RWPE2 (cell line): ENCODE measurements at regions not wholly inside any gene's neighbourhood (a gene's known extent, or its start where the extent isn't known, plus 50 kb on each side); places are given as distances from the start of the nearest gene placed in this dataset.

ENCODE experiments used
- ATAC-seq: fragments of 200-7000 bp; cut with Tn5 transposase; 3 replicates; pipeline ENCODE4 v1.9.1; 2021; ENCODE audit warnings: low read depth
- DNase-seq: peaks from one replicate; pipeline ENCODE4 v3.0.0-alpha.2; 2020; ENCODE audit warnings: low spot score
- H3K27ac ChIP-seq: fragments of 450-650 bp; 2 replicates; pipeline ENCODE4 v1.5.1; 2017; ENCODE audit warnings: mild to moderate bottlenecking; ENCODE audit not compliant: poor library complexity, severe bottlenecking
- H3K27me3 ChIP-seq: fragments of 250-450 bp; sonication (Bioruptor Pico); 2 replicates; pipeline ENCODE4 v1.5.1; 2021; ENCODE audit warnings: mild to moderate bottlenecking, moderate library complexity; ENCODE audit not compliant: insufficient read depth, poor library complexity, severe bottlenecking
- H3K36me3 ChIP-seq: fragments of 250-450 bp; sonication (Bioruptor Pico); 2 replicates; pipeline ENCODE4 v1.5.1; 2020; ENCODE audit warnings: low read depth, mild to moderate bottlenecking, moderate library complexity
- H3K4me1 ChIP-seq: fragments of 250-450 bp; sonication (Bioruptor Pico); 2 replicates; pipeline ENCODE4 v1.5.1; 2021; ENCODE audit warnings: mild to moderate bottlenecking, moderate library complexity; ENCODE audit not compliant: insufficient read depth, poor library complexity, severe bottlenecking
- H3K4me3 ChIP-seq: fragments of 250-450 bp; sonication (Bioruptor Pico); 2 replicates; pipeline ENCODE4 v1.5.1; 2021; ENCODE audit warnings: mild to moderate bottlenecking, moderate library complexity; ENCODE audit not compliant: severe bottlenecking
- H3K9me3 ChIP-seq: fragments of 250-450 bp; sonication (Bioruptor Pico); 2 replicates; pipeline ENCODE4 v1.5.1; 2021; ENCODE audit warnings: mild to moderate bottlenecking, moderate library complexity; ENCODE audit not compliant: severe bottlenecking
- CTCF ChIP-seq: fragments of 450-650 bp; IDR thresholded peaks from one replicate; pipeline ENCODE4 v1.5.1; 2017; ENCODE audit warnings: mild to moderate bottlenecking, moderate library complexity; ENCODE audit not compliant: poor library complexity, severe bottlenecking

- H3K9me3 ChIP-seq, result no peaks in the 10 kb centered on the region
- no peak overlapping the region for H3K27ac ChIP-seq
- no peak for DNase-seq
- H3K27me3 ChIP-seq, result no peaks in the 10 kb centered on the region
- ATAC-seq, result no peak
- TF ChIP-seq CTCF, result no peak
- H3K4me3 ChIP-seq, result no peak overlapping the region
- H3K36me3 ChIP-seq, result no peaks in the 10 kb centered on the region
- peaks cover 24% of the 10 kb centered on the region for H3K4me1 ChIP-seq
These were observed 193.5 kb downstream of the SIM1 start for GRCh38 chr6:100271202-100271601.

DNA sequence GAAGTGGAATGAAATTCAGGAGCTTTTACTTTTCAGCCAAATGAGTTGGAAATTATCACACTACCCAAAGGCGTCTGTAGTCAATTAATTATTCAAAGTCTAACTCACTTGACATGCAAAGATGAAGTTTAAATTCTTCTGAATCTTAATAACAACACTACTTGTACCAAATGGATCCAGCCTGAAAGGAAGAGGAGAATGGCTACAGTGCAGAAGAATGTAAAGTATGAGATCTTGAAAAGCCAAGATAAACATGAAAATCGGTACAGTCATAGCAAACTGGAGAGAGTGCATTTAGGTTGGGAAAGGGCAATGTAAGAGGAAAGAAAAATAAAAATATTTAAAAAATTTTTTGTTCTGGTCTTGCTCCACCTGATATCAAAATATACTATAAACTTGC lies 195.5 kb downstream of the SIM1 start:
- Histone ChIP-seq H3K4me3 (no peak overlapping the region), H3K9me3 (no peaks in the 10 kb centered on the region), H3K27me3 (no peaks in the 10 kb centered on the region), H3K36me3 (no peaks in the 10 kb centered on the region), H3K27ac (peak overlapping the region; percentile 39), H3K4me1 (peaks cover 20% of the 10 kb centered on the region)
- TF ChIP-seq CTCF, result no peak
- ATAC-seq, result peak; percentile 93
- DNase-seq, result no peak

DNA sequence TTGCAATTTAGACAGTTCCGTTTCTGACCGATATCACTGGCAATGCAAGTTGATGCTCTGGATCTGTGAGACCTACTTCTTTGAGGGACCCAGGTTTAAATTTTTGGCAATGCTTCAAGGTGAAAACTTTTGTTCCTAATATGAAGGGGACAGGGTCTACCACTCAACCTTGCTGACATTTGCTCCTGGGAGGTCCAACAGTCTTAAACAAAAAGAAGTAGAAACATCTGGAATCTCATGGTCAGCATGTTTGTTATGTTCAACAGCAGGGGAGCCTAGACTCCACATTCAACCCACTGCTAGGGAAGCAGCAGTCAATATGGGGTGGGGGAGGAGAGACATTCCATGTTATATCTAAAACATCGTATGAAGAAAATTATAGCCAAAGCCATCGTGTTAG lies 196.4 kb downstream of the SIM1 start:
- Histone ChIP-seq H3K27me3 (no peaks in the 10 kb centered on the region), H3K4me1 (peaks cover 14% of the 10 kb centered on the region)
- ATAC-seq, result no peak

GRCh38 chr6:100267721-100268123 lies 197.0 kb downstream of the SIM1 start:
- Histone ChIP-seq H3K9me3 (no peaks in the 10 kb centered on the region), H3K4me1 (peaks cover 14% of the 10 kb centered on the region), H3K36me3 (no peaks in the 10 kb centered on the region), H3K27ac (no peak overlapping the region), H3K27me3 (no peaks in the 10 kb centered on the region), H3K4me3 (no peak overlapping the region)
- DNase-seq (no peak), ATAC-seq (no peak)
- TF ChIP-seq CTCF, result no peak

More for the DNA sequence above, 196.4 kb downstream of the SIM1 start:
- TF ChIP-seq CTCF, result no peak
- Histone ChIP-seq H3K36me3 (no peaks in the 10 kb centered on the region), H3K4me3 (no peak overlapping the region), H3K9me3 (no peaks in the 10 kb centered on the region), H3K27ac (no peak overlapping the region)
- DNase-seq, result no peak

DNA sequence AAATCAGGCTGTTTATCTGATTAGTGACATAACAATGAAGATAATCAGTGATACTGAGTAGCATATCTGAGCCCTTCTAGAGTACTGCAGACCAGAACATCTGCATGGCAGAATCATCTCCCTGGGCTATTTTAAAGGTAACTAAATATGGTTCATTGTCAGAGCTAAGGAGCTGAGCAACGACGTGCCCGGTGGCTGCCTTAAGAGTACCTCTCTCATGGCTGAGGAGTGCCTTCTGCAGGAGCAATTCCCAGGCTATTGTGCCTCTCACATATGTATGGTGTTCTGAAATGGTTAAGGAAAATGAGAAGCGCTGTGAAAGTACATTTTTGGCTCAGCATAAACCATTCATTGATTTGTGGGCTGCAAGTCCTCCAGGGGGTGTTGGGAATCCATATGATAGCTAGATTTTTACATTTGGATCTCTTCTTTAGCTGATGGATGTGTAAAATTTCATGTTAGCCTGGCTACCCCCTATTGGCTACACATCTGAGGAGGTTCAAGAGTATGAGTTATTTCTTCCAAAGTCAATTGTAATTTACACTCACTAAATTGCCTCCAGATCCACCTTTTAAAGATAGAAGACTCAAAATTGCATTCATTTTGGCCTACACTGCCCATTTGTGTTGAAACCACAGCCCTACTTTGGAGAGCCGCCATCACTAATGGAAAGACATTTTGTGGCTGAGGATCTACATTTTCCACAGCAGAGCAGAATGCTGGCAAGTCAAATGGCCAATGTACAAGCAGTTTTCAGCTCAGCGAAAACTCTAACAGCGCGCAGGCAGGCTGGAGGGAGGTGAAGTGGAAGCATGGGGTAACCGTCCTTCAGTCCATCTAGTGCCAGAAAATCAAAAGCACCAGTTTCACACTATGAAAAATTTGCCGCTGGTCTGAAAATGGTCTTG lies 198.0 kb downstream of the SIM1 start:
- ATAC-seq (no peak), DNase-seq (no peak)
- H3K36me3 ChIP-seq, result no peaks in the 10 kb centered on the region
- H3K9me3 ChIP-seq, result no peaks in the 10 kb centered on the region
- no peak for TF ChIP-seq CTCF
- peaks cover 14% of the 10 kb centered on the region for H3K4me1 ChIP-seq
- no peak overlapping the region for H3K4me3 ChIP-seq
- no peak overlapping the region for H3K27ac ChIP-seq
- H3K27me3 ChIP-seq, result no peaks in the 10 kb centered on the region
